Trophoblast cell (in vitro differentiated cells and primary cell): ENCODE measurements at regions not wholly inside any gene's neighbourhood (a gene's known extent, or its start where the extent isn't known, plus 50 kb on each side); places are given as distances from the start of the nearest gene placed in this dataset.

Experiments
- DNase-seq, 2 donors: peaks; one replicate each; pipeline ENCODE4 v3.0.0-alpha.2; 2016
- H2AFZ ChIP-seq: 2 replicates; pipeline ENCODE4 v1.6.1; 2013; ENCODE audit warnings: low read length, moderate library complexity, mild to moderate bottlenecking; ENCODE audit not compliant: insufficient read depth, poor library complexity
- H2AK5ac ChIP-seq: 2 replicates; pipeline ENCODE4 v1.6.1; 2013; ENCODE audit warnings: mild to moderate bottlenecking, low read length
- H2BK120ac ChIP-seq: 2 replicates; pipeline ENCODE4 v1.6.1; 2013; ENCODE audit warnings: low read length, mild to moderate bottlenecking, moderate library complexity; ENCODE audit not compliant: insufficient read depth, poor library complexity
- H2BK12ac ChIP-seq: 2 replicates; pipeline ENCODE4 v1.6.1; 2013; ENCODE audit warnings: mild to moderate bottlenecking, low read length, moderate library complexity
- H2BK5ac ChIP-seq: 2 replicates; pipeline ENCODE4 v1.6.1; 2013; ENCODE audit warnings: low read length, low read depth, moderate library complexity, mild to moderate bottlenecking; ENCODE audit not compliant: poor library complexity
- H3K14ac ChIP-seq: 2 replicates; pipeline ENCODE4 v1.6.1; 2013; ENCODE audit warnings: mild to moderate bottlenecking, low read length
- H3K18ac ChIP-seq: 2 replicates; pipeline ENCODE4 v1.6.1; 2013; ENCODE audit warnings: mild to moderate bottlenecking, low read length
- H3K23ac ChIP-seq: 2 replicates; pipeline ENCODE4 v1.6.1; 2013; ENCODE audit warnings: low read length
- H3K27ac ChIP-seq: 2 replicates; pipeline ENCODE4 v1.5.1; 2013; ENCODE audit warnings: low read depth, mild to moderate bottlenecking, inconsistent platforms, low read length, moderate library complexity
- H3K27me3 ChIP-seq: 2 replicates; pipeline ENCODE4 v1.6.1; 2013; ENCODE audit warnings: inconsistent platforms, mild to moderate bottlenecking, low read length, moderate library complexity; ENCODE audit not compliant: insufficient read depth
- H3K36me3 ChIP-seq, 2 experiments: 1 replicate in 1 of 2; 2 replicates in 1 of 2; pipeline ENCODE4 v1.6.1; 2013; ENCODE audit warnings: low read length in 2 of 2, mild to moderate bottlenecking in 2 of 2, moderate library complexity in 1 of 2; ENCODE audit not compliant: insufficient read depth in 2 of 2, control insufficient read depth in 1 of 2
- H3K4ac ChIP-seq: 2 replicates; pipeline ENCODE4 v1.6.1; 2013; ENCODE audit warnings: low read depth, mild to moderate bottlenecking, low read length, moderate library complexity
- H3K4me1 ChIP-seq, 2 experiments: 1 replicate in 1 of 2; 2 replicates in 1 of 2; pipeline ENCODE4 v1.6.1; 2013; ENCODE audit warnings: low read length in 2 of 2, mild to moderate bottlenecking in 2 of 2, moderate library complexity in 1 of 2; ENCODE audit not compliant: insufficient read depth in 2 of 2, control insufficient read depth in 1 of 2
- H3K4me2 ChIP-seq: 2 replicates; pipeline ENCODE4 v1.6.1; 2013; ENCODE audit warnings: inconsistent platforms, mild to moderate bottlenecking, low read length, moderate library complexity
- H3K4me3 ChIP-seq: 2 replicates; pipeline ENCODE4 v1.5.1; 2013; ENCODE audit warnings: mild to moderate bottlenecking, low read depth, low read length, inconsistent platforms
- H3K79me1 ChIP-seq: one replicate; pipeline ENCODE4 v1.6.1; 2013; ENCODE audit warnings: low read length
- H3K79me2 ChIP-seq: 2 replicates; pipeline ENCODE4 v1.6.1; 2013; ENCODE audit warnings: low read length, mild to moderate bottlenecking; ENCODE audit not compliant: control insufficient read depth, insufficient read depth, poor library complexity
- H3K9ac ChIP-seq: 2 replicates; pipeline ENCODE4 v1.6.1; 2013; ENCODE audit warnings: mild to moderate bottlenecking, low read length
- H3K9me3 ChIP-seq: 2 replicates; pipeline ENCODE4 v1.6.1; 2013; ENCODE audit warnings: low read depth, mild to moderate bottlenecking, control low read depth, inconsistent platforms, low read length; ENCODE audit not compliant: insufficient read depth
- H4K12ac ChIP-seq: 2 replicates; pipeline ENCODE4 v1.6.1; 2013; ENCODE audit warnings: low read depth, mild to moderate bottlenecking, low read length, moderate library complexity
- H4K8ac ChIP-seq: 2 replicates; pipeline ENCODE4 v1.6.1; 2013; ENCODE audit warnings: low read depth, mild to moderate bottlenecking, low read length, moderate library complexity
- H4K91ac ChIP-seq: one replicate; pipeline ENCODE4 v1.6.1; 2013; ENCODE audit warnings: low read depth, mild to moderate bottlenecking, low read length, moderate library complexity
- WGBS: extraction: QIAGEN DNeasy Blood & Tissue Kit; methylation state at CpG from one replicate; pipeline ENCODE4 v1.1.7; 2013; ENCODE audit warnings: missing lambda C conversion rate; ENCODE audit not compliant: insufficient read length, insufficient coverage; ENCODE audit errors: extremely low coverage; 5-methylcytosine and 5-hydroxymethylcytosine counted together

- Histone ChIP-seq H3K79me2 (no peaks in the 10 kb centered on the region), H3K4ac (no peak overlapping the region), H3K23ac (no peak overlapping the region), H3K9me3 (no peaks in the 10 kb centered on the region), H4K12ac (no peak overlapping the region), H4K8ac (no peak overlapping the region), H3K4me2 (no peak overlapping the region), H2BK5ac (no peak overlapping the region), H3K27me3 (no peaks in the 10 kb centered on the region), H2AFZ (no peak overlapping the region), H3K79me1 (no peaks in the 10 kb centered on the region), H2BK120ac (no peak overlapping the region), H3K27ac (no peak overlapping the region), H3K18ac (no peak overlapping the region), H3K4me3 (no peak overlapping the region), H2AK5ac (no peak overlapping the region), H3K14ac (no peak overlapping the region), H3K4me1 (no peaks in the 10 kb centered on the region), H2BK12ac (no peak overlapping the region), H3K9ac (no peak overlapping the region), H3K36me3 (no peaks in the 10 kb centered on the region), H4K91ac (no peak overlapping the region)
- no peak for DNase-seq
- WGBS, result no CpG with 5 or more reads among the region's 4 CpGs
Measured at GRCh38 chr2:117195381-117195780, 619.1 kb upstream of the DDX18 start.

GRCh38 chr2:117199511-117199910 is 615.0 kb upstream of the DDX18 start:
- Histone ChIP-seq H3K9ac (no peak overlapping the region), H3K79me1 (no peaks in the 10 kb centered on the region), H2AK5ac (no peak overlapping the region), H3K36me3 (no peaks in the 10 kb centered on the region), H3K14ac (no peak overlapping the region), H3K23ac (no peak overlapping the region), H3K18ac (no peak overlapping the region), H4K8ac (no peak overlapping the region), H3K27me3 (no peaks in the 10 kb centered on the region), H3K4ac (no peak overlapping the region), H3K27ac (no peak overlapping the region), H2AFZ (no peak overlapping the region), H3K4me3 (no peak overlapping the region), H3K4me2 (no peak overlapping the region), H3K9me3 (no peaks in the 10 kb centered on the region), H4K91ac (no peak overlapping the region), H2BK12ac (no peak overlapping the region), H2BK120ac (no peak overlapping the region), H4K12ac (no peak overlapping the region), H3K79me2 (no peaks in the 10 kb centered on the region), H2BK5ac (no peak overlapping the region), H3K4me1 (no peaks in the 10 kb centered on the region)
- no CpG with 5 or more reads among the region's 4 CpGs for WGBS
- no peak for DNase-seq

GRCh38 chr2:117212562-117212961 is 601.9 kb upstream of the DDX18 start:
- Histone ChIP-seq H2BK120ac (no peak overlapping the region), H2AK5ac (no peak overlapping the region), H3K27ac (no peak overlapping the region), H4K91ac (no peak overlapping the region), H3K4me3 (no peak overlapping the region), H2BK12ac (no peak overlapping the region), H2AFZ (no peak overlapping the region), H3K23ac (no peak overlapping the region), H4K8ac (no peak overlapping the region), H3K18ac (no peak overlapping the region), H2BK5ac (no peak overlapping the region), H3K4me2 (no peak overlapping the region), H3K9ac (no peak overlapping the region), H3K4ac (no peak overlapping the region), H3K36me3 (no peaks in the 10 kb centered on the region), H3K79me2 (no peaks in the 10 kb centered on the region), H3K9me3 (no peaks in the 10 kb centered on the region), H3K27me3 (no peaks in the 10 kb centered on the region), H3K4me1 (no peaks in the 10 kb centered on the region), H4K12ac (no peak overlapping the region), H3K14ac (no peak overlapping the region), H3K79me1 (no peaks in the 10 kb centered on the region)
- DNase-seq, result no peak
- WGBS, result no CpG with 5 or more reads among the region's 2 CpGs

GRCh38 chr2:117217145-117217544 is 597.3 kb upstream of the DDX18 start:
- H3K36me3 ChIP-seq, result no peaks in the 10 kb centered on the region
- H4K8ac ChIP-seq, result no peak overlapping the region
- no peak overlapping the region for H2BK5ac ChIP-seq
- no peak overlapping the region for H4K91ac ChIP-seq
- no peak overlapping the region for H3K4me2 ChIP-seq
- no peak overlapping the region for H3K9ac ChIP-seq
- H3K4ac ChIP-seq, result no peak overlapping the region
- no peak overlapping the region for H3K14ac ChIP-seq
- no peaks in the 10 kb centered on the region for H3K4me1 ChIP-seq
- H2AFZ ChIP-seq, result no peak overlapping the region
- H3K79me1 ChIP-seq, result no peaks in the 10 kb centered on the region
- no peak overlapping the region for H3K4me3 ChIP-seq
- H2BK120ac ChIP-seq, result no peak overlapping the region
- no peak for DNase-seq
- H3K9me3 ChIP-seq, result no peaks in the 10 kb centered on the region
- WGBS, result no CpG with 5 or more reads among the region's 16 CpGs
- no peaks in the 10 kb centered on the region for H3K27me3 ChIP-seq
- H4K12ac ChIP-seq, result no peak overlapping the region
- H2BK12ac ChIP-seq, result no peak overlapping the region
- no peak overlapping the region for H3K18ac ChIP-seq
- no peak overlapping the region for H2AK5ac ChIP-seq
- H3K23ac ChIP-seq, result no peak overlapping the region
- no peaks in the 10 kb centered on the region for H3K79me2 ChIP-seq
- no peak overlapping the region for H3K27ac ChIP-seq
